Neuronal stem cell (in vitro differentiated cells): ENCODE measurements at regions not wholly inside any gene's neighbourhood (a gene's known extent, or its start where the extent isn't known, plus 50 kb on each side); places are given as distances from the start of the nearest gene placed in this dataset.

Source experiments
- DNase-seq: peaks from one replicate; pipeline ENCODE4 v3.0.0-alpha.2; 2013; ENCODE audit warnings: low spot score
- H2AFZ ChIP-seq: one replicate; pipeline ENCODE4 v1.6.1; 2013; ENCODE audit warnings: mild to moderate bottlenecking, low read length, inconsistent platforms
- H2AK5ac ChIP-seq: 2 replicates; pipeline ENCODE4 v1.6.1; 2013; ENCODE audit warnings: low read depth, mild to moderate bottlenecking, inconsistent platforms, low read length, moderate library complexity, mixed read lengths
- H2BK120ac ChIP-seq: 2 replicates; pipeline ENCODE4 v1.6.1; 2013; ENCODE audit warnings: low read depth, mild to moderate bottlenecking, inconsistent platforms, low read length, moderate library complexity, mixed read lengths
- H2BK12ac ChIP-seq: one replicate; pipeline ENCODE4 v1.6.1; 2013; ENCODE audit warnings: low read length, inconsistent platforms
- H2BK15ac ChIP-seq: 2 replicates; pipeline ENCODE4 v1.6.1; 2013; ENCODE audit warnings: mild to moderate bottlenecking, low read length, inconsistent platforms, mixed read lengths
- H2BK5ac ChIP-seq: one replicate; pipeline ENCODE4 v1.6.1; 2013; ENCODE audit warnings: inconsistent platforms, mild to moderate bottlenecking, low read length, moderate library complexity
- H3K14ac ChIP-seq: one replicate; pipeline ENCODE4 v1.6.1; 2013; ENCODE audit warnings: low read length, inconsistent platforms
- H3K18ac ChIP-seq: 2 replicates; pipeline ENCODE4 v1.6.1; 2013; ENCODE audit warnings: low read length, inconsistent platforms
- H3K23ac ChIP-seq: 2 replicates; pipeline ENCODE4 v1.6.1; 2013; ENCODE audit warnings: low read depth, mild to moderate bottlenecking, mixed read lengths, low read length, inconsistent platforms; ENCODE audit not compliant: poor library complexity
- H3K27ac ChIP-seq: replicated peaks from 3 replicates; pipeline ENCODE4 v1.5.1; 2013; ENCODE audit warnings: low read length, inconsistent platforms
- H3K27me3 ChIP-seq, 3 experiments: 2 replicates each; pipeline ENCODE4 v1.6.1; 2013; ENCODE audit warnings: low read length in 3 of 3, mild to moderate bottlenecking in 2 of 3, inconsistent platforms in 1 of 3, low read depth in 1 of 3, mixed read lengths in 1 of 3, moderate library complexity in 1 of 3; ENCODE audit not compliant: control insufficient read depth in 3 of 3, insufficient read depth in 3 of 3
- H3K36me3 ChIP-seq, 2 donors: replicated peaks in 1 of 2; 2 replicates each; pipeline ENCODE4 v1.6.1; 2013; ENCODE audit warnings: low read length in 2 of 2; ENCODE audit not compliant: control insufficient read depth in 2 of 2, insufficient read depth in 2 of 2
- H3K4ac ChIP-seq: 2 replicates; pipeline ENCODE4 v1.6.1; 2013; ENCODE audit warnings: inconsistent platforms, mild to moderate bottlenecking, low read length, moderate library complexity
- H3K4me1 ChIP-seq, 2 donors: 1 replicate in 1 of 2; 2 replicates in 1 of 2; pipeline ENCODE4 v1.6.1; 2013; ENCODE audit warnings: low read length in 2 of 2, low read depth in 1 of 2; ENCODE audit not compliant: control insufficient read depth in 2 of 2, insufficient read depth in 1 of 2
- H3K4me2 ChIP-seq: one replicate; pipeline ENCODE4 v1.6.1; 2013; ENCODE audit warnings: mild to moderate bottlenecking, low read length, inconsistent platforms; ENCODE audit not compliant: insufficient read depth, poor library complexity, severe bottlenecking
- H3K4me3 ChIP-seq, 2 donors: 2 replicates each; pipeline ENCODE4 v1.5.1; 2013; ENCODE audit warnings: low read length in 2 of 2, mild to moderate bottlenecking in 2 of 2, inconsistent platforms in 1 of 2, moderate library complexity in 1 of 2
- H3K79me1 ChIP-seq: one replicate; pipeline ENCODE4 v1.6.1; 2013; ENCODE audit warnings: low read depth, mild to moderate bottlenecking, inconsistent platforms, low read length, moderate library complexity
- H3K9ac ChIP-seq: one replicate; pipeline ENCODE4 v1.6.1; 2013; ENCODE audit warnings: mild to moderate bottlenecking, low read depth, low read length, inconsistent platforms; ENCODE audit not compliant: poor library complexity
- H3K9me3 ChIP-seq, 2 donors: replicated peaks in 1 of 2; 2 replicates each; pipeline versions ENCODE3 to v1.6.1; 2013; ENCODE audit warnings: low read length in 2 of 2, mild to moderate bottlenecking in 2 of 2, inconsistent platforms in 1 of 2, low read depth in 1 of 2, mixed read lengths in 1 of 2, moderate library complexity in 1 of 2; ENCODE audit not compliant: control insufficient read depth in 2 of 2, insufficient read depth in 1 of 2
- H4K8ac ChIP-seq: one replicate; pipeline ENCODE4 v1.6.1; 2013; ENCODE audit warnings: low read depth, mild to moderate bottlenecking, inconsistent platforms, low read length, moderate library complexity
- H4K91ac ChIP-seq: one replicate; pipeline ENCODE4 v1.6.1; 2013; ENCODE audit warnings: low read length, low read depth, mild to moderate bottlenecking, inconsistent platforms; ENCODE audit not compliant: poor library complexity
- WGBS, 2 donors: extraction: QIAGEN DNeasy Blood & Tissue Kit; methylation state at CpG; one replicate each; pipeline ENCODE4 v1.1.7; 2013; ENCODE audit warnings: missing lambda C conversion rate in 2 of 2, mixed read lengths in 1 of 2; ENCODE audit not compliant: insufficient read length in 2 of 2, insufficient replicate concordance in 1 of 2; ENCODE audit errors: extremely low coverage in 2 of 2; 5-methylcytosine and 5-hydroxymethylcytosine counted together

- no peak overlapping the region for H4K8ac ChIP-seq
- H3K4me3 ChIP-seq: no peak overlapping the region
- no peak overlapping the region for H3K23ac ChIP-seq
- H3K4me1 ChIP-seq: no peaks in the 10 kb centered on the region
- H2BK5ac ChIP-seq: no peak overlapping the region
- no peak overlapping the region for H3K9ac ChIP-seq
- H3K4me2 ChIP-seq: no peak overlapping the region
- H4K91ac ChIP-seq: no peak overlapping the region
- H3K79me1 ChIP-seq: no peaks in the 10 kb centered on the region
- H2AK5ac ChIP-seq: no peak overlapping the region
- H3K36me3 ChIP-seq: no peaks in the 10 kb centered on the region
- H3K14ac ChIP-seq: no peak overlapping the region
- no peak overlapping the region for H3K18ac ChIP-seq
- H3K27ac ChIP-seq: no peak overlapping the region
- no CpG with 5 or more reads among the region's 8 CpGs for WGBS, 2 donors
- no peaks in the 10 kb centered on the region for H3K9me3 ChIP-seq
- H2BK15ac ChIP-seq: no peak overlapping the region
- H2BK120ac ChIP-seq: no peak overlapping the region
- no peak overlapping the region for H2AFZ ChIP-seq
- no peaks in the 10 kb centered on the region for H3K27me3 ChIP-seq
- DNase-seq: no peak
- H3K4ac ChIP-seq: no peak overlapping the region
- H2BK12ac ChIP-seq: no peak overlapping the region
These were observed 444.7 kb downstream of the FLRT2 start for GRCh38 chr14:85974602-85975001.

GRCh38 chr14:85963486-85963885 is 433.5 kb downstream of the FLRT2 start:
- Histone ChIP-seq H2AK5ac (no peak overlapping the region), H3K4me1 (no peaks in the 10 kb centered on the region), H3K27me3 (no peaks in the 10 kb centered on the region), H2BK120ac (no peak overlapping the region), H3K36me3 (no peaks in the 10 kb centered on the region), H3K18ac (no peak overlapping the region), H2BK12ac (no peak overlapping the region), H3K4ac (no peak overlapping the region), H3K4me2 (no peak overlapping the region), H3K14ac (no peak overlapping the region), H3K79me1 (no peaks in the 10 kb centered on the region), H3K4me3 (no peak overlapping the region), H2BK15ac (no peak overlapping the region), H3K23ac (no peak overlapping the region), H2BK5ac (no peak overlapping the region), H4K91ac (no peak overlapping the region), H2AFZ (no peak overlapping the region), H4K8ac (no peak overlapping the region), H3K27ac (no peak overlapping the region), H3K9ac (no peak overlapping the region), H3K9me3 (no peaks in the 10 kb centered on the region)
- DNase-seq: no peak

- Histone ChIP-seq H3K18ac (no peak overlapping the region), H2AFZ (no peak overlapping the region), H3K4me3 (no peak overlapping the region), H3K27me3 (no peaks in the 10 kb centered on the region), H2BK5ac (no peak overlapping the region), H3K4me2 (no peak overlapping the region), H3K14ac (no peak overlapping the region), H4K91ac (no peak overlapping the region), H2BK12ac (no peak overlapping the region), H2AK5ac (no peak overlapping the region), H3K9me3 (no peaks in the 10 kb centered on the region), H3K27ac (no peak overlapping the region), H4K8ac (no peak overlapping the region), H3K36me3 (no peaks in the 10 kb centered on the region), H3K23ac (no peak overlapping the region), H3K79me1 (no peaks in the 10 kb centered on the region), H3K4ac (no peak overlapping the region), H3K4me1 (no peaks in the 10 kb centered on the region), H3K9ac (no peak overlapping the region), H2BK15ac (no peak overlapping the region), H2BK120ac (no peak overlapping the region)
- DNase-seq: no peak
- no CpG with 5 or more reads among the region's 2 CpGs for WGBS, 2 donors
These were observed 430.8 kb downstream of the FLRT2 start for GRCh38 chr14:85960756-85961155.

GRCh38 chr14:85959063-85959462 is 429.1 kb downstream of the FLRT2 start:
- H3K27ac ChIP-seq: no peak overlapping the region
- no peaks in the 10 kb centered on the region for H3K27me3 ChIP-seq
- no peaks in the 10 kb centered on the region for H3K79me1 ChIP-seq
- H3K14ac ChIP-seq: no peak overlapping the region
- H3K4me3 ChIP-seq: no peak overlapping the region
- H3K36me3 ChIP-seq: no peaks in the 10 kb centered on the region
- H4K8ac ChIP-seq: no peak overlapping the region
- no peak overlapping the region for H3K23ac ChIP-seq
- H3K9me3 ChIP-seq: no peaks in the 10 kb centered on the region
- no peak overlapping the region for H3K4ac ChIP-seq
- H3K4me1 ChIP-seq: no peaks in the 10 kb centered on the region
- H3K4me2 ChIP-seq: no peak overlapping the region
- H2BK5ac ChIP-seq: no peak overlapping the region
- no peak overlapping the region for H2BK120ac ChIP-seq
- no peak overlapping the region for H2BK12ac ChIP-seq
- DNase-seq: no peak
- H2AK5ac ChIP-seq: no peak overlapping the region
- no peak overlapping the region for H3K18ac ChIP-seq
- H3K9ac ChIP-seq: no peak overlapping the region
- no peak overlapping the region for H4K91ac ChIP-seq
- no peak overlapping the region for H2BK15ac ChIP-seq
- WGBS, 2 donors: no CpG with 5 or more reads among the region's 3 CpGs
- no peak overlapping the region for H2AFZ ChIP-seq
